GM18517 (cell line): ENCODE measurements at regions not wholly inside any gene's neighbourhood (a gene's known extent, or its start where the extent isn't known, plus 50 kb on each side); places are given as distances from the start of the nearest gene placed in this dataset.
"Not testable (repeated sequence)": the region's sequence is repeated elsewhere in the genome, so short reads cannot be mapped to it uniquely, and the experiment has no call there.

Experiments used
- ATAC-seq: cut with Tn5 transposase; IDR thresholded peaks from one replicate; pipeline ENCODE4 v1.9.1; 2021; ENCODE audit warnings: mild to moderate bottlenecking, moderate library complexity; ENCODE audit not compliant: unreplicated experiment

DNA sequence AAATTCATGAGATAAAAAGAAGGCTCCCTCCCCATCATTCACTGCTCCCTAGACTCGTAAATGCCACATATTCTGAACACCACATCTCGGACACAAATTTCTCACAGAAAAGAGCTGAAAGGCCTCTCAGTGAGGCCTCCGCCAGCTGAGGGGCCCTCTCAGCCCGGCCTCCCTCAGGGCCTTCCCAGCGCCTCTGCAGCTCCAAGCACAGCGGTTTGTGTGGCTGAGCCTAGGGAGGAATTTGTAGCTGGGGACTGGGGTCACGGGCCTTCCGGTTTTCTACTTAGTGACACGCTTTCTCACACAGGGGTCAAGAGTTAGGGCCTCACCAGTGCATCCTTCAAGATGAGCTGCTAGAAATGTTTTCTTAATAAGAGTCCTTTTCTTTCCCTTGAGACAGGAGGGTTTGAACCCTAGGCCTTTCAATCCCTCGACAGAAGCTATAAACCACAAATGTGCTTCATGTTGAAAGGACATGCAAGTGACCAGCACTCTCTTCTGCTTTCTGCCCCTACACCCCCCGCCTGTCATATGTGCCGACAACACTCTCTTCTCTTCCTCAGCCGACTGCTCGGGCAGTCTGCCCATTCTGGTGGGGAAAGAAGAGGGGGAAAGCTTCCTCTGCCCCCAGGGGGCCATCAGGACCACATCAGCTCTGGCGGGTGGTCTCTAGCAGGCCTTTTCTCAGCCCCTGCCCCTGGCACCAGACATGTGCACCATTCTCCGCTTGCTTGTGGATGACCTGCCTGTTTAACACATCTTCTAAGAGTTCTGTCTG, 104.9 kb downstream of the CHIC2 start:
- ATAC-seq: no peak

DNA sequence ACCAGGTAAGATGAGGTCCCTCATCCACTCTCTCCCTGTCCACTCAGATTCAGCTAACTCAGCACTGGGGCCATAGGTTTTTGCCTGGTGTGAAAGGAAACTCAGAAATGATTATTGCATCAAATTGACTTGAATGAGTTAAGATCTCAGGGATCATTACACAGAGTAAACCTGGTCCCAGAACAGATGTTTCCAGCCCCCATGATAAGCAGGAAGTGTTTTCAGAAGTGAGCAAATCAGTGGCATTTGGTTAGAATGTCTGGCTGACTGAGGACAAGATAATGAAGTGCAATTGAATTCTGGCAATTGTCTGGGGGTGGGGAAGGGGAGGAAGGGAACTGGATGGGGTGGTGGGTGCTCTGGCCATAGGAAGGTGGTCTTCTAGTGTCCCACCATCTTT, 108.0 kb downstream of the CHIC2 start:
- no peak for ATAC-seq

GRCh38 chr4:53956053-53956452, 108.4 kb downstream of the CHIC2 start:
- no peak for ATAC-seq

GRCh38 chr4:53951414-53951813, 113.0 kb downstream of the CHIC2 start:
- no peak for ATAC-seq

- no peak for ATAC-seq
These were observed 120.9 kb downstream of the CHIC2 start for GRCh38 chr4:53943345-53944085.

- no peak for ATAC-seq
These were observed 121.7 kb downstream of the CHIC2 start for GRCh38 chr4:53942712-53943111.

GRCh38 chr4:53941331-53941730, 123.1 kb downstream of the CHIC2 start:
- no peak for ATAC-seq

DNA sequence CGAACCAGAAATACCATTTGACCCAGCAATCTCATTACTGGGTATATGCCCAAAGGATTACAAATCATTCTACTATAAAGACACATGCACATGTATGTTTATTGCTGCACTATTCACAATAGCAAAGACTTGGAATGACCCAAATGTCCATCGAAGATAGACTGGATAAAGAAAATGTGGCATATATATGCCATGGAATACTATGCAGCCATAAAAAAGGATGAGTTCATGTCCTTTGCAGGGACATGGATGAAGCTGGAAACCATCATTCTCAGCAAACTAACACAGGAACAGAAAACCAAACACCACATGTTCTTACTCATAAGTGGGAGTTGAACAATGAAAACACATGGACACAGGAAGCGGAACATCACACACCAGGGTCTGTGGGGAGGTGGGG, 124.5 kb downstream of the CHIC2 start:
- not testable (repeated sequence) for ATAC-seq

DNA sequence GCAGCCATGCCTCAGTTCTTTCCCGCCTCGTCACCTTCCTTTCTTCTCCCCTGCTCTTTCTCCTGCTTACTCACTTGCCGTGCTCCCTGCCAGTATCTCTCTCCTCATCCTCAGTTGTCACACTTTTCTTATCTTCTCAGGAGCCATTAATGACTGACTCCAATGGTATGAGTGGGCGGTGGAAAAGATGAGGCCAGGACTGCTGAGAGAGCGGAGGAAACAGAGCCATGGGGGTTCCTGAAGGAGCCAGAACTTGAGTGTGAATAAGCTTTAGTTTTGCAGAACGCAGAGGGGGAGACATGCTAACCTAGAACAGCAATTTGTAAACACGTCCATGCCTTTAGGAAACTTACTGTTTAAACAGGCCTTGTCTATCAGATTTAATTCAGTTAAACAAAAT, 126.5 kb downstream of the CHIC2 start:
- no peak for ATAC-seq

GRCh38 chr4:53937327-53937726, 127.1 kb downstream of the CHIC2 start:
- ATAC-seq: no peak

- no peak for ATAC-seq
These were observed 128.6 kb downstream of the CHIC2 start for GRCh38 chr4:53935780-53936179.

- no peak for ATAC-seq
These were observed 131.4 kb downstream of the CHIC2 start for GRCh38 chr4:53932796-53933610.

GRCh38 chr4:53931461-53931961, 132.9 kb downstream of the CHIC2 start:
- no peak for ATAC-seq

GRCh38 chr4:53929955-53930798, 134.2 kb downstream of the CHIC2 start:
- peak; percentile 69 for ATAC-seq

DNA sequence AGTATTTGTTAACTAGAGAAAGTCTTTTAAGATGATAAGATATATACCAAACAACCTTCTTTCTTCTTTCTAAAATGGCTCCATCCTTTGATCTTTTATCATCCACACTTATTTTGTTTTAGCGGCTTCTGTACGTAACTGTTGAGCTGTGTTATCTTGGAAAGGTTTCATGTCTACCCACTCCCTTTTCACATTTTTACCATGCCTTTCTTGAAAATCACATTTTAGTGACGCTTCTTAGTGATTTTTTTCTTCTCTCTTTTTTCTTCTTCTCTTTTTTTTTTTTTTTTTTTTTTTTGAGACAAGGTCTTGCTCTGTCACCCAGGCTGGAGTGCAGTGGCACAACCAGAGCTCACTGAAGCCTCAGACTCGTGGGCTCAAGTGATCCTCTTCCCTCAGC, 135.1 kb downstream of the CHIC2 start:
- no peak for ATAC-seq

- no peak for ATAC-seq
These were observed 135.6 kb downstream of the CHIC2 start for GRCh38 chr4:53928825-53929224.

DNA sequence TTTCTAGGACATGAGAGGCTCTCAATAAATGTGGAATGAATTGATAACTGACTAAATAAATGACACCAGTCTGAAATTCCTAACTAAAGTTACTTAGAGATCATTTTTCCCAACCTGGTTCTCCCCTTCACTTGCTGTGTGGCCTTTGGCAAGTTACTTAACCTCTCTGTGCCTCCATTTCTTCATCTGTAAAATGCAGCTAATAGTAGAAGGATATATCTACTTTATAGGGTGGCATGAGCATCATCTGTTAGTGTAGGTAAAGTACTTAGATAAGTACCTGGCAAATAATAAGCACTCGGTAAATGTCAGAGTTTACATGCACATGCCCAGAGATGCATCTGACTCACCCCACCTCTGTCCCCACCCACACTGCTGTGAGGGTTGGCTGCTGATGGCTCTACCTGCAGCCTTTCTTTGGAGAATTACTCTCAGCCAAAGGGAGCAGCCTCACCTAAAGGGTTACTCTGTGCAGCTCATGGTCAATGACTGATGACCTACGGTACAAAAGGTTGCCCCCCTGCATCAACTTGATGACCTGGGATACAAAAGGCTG, 139.3 kb downstream of the CHIC2 start:
- ATAC-seq: no peak

DNA sequence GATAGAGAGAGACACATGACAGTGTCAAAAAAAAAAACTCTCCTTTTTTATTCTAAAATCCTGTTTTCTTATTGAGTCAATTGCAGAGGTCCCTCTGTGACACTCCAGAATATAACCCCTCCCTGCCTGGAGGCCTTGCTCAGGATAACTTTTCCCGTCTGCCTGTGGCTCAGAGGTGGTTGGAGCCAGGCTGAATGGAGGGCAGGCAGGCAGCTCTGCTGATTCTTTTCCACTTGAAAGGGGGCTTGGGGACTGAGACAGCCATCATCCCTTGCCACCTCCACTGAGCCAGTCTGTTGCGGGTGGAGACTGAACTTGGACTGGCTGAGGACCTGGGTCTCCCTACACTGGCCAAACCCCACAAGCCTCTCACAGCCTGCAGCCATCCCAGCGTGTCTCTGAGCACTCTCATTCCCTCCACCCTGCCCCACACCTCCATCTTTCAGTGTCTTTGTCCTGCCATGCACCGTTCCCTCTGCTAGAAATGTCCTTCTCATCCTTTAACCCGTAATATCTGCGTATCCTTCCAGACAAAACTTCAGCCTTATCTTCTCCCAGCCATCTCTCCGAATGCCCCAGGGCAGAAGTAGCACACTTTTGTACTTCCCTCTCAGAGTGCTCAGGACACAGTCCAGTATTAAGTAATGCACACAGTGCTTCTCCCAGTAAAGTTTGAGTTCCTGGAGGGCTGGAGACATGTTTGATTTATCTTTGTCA, 139.9 kb downstream of the CHIC2 start:
- no peak for ATAC-seq

DNA sequence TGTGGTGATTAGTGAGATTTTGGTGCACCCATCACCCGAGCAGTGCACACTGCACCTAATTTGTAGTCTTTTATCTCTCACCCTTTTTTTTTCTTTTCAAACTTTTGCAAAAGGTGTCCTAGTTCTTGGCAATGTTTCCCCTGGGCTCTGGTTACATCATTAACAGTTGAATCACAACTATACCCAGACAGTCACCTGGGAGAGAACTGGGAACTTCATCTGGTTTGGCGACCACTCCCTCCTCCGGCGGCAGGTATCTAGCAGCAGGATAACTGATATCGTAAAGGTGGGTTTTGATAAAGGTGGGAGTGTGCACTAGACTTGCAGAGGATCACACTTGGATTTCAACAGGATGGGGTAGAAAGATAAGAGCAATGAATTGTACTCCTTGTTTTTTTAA, 140.5 kb downstream of the CHIC2 start:
- no peak for ATAC-seq

GRCh38 chr4:53921856-53922255, 142.5 kb downstream of the CHIC2 start:
- no peak for ATAC-seq
